ENCODE measurements at regions not wholly inside any gene's neighbourhood (a gene's known extent, or its start where the extent isn't known, plus 50 kb on each side); places are given as distances from the start of the nearest gene placed in this dataset.
A peak's percentile ranks its signal among the peaks of the same experiment; 100 is the strongest.
"Not testable (repeated sequence)": the region's sequence is repeated elsewhere in the genome, so short reads cannot be mapped to it uniquely, and the experiment has no call there.

DNA sequence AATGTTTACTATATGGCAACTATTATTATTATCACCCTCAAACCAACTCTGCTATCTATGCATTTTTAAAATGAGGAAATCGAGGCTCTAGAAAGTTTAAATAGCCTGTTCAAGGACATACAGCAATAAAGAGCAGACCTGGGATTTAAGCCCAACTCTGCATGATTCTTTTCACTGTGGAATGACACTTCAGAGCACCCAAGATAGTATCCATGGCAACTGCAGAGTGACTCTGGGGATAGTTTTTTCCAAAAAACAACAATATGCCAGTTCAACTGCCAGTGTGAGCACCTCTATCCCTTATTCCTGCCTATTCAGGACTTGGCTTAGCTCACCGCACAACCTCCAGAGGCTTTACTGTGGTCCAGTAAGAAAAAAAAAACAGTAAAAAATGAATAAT is 293.9 kb downstream of the BRINP2 start:
- no peak for DNase-seq

DNA sequence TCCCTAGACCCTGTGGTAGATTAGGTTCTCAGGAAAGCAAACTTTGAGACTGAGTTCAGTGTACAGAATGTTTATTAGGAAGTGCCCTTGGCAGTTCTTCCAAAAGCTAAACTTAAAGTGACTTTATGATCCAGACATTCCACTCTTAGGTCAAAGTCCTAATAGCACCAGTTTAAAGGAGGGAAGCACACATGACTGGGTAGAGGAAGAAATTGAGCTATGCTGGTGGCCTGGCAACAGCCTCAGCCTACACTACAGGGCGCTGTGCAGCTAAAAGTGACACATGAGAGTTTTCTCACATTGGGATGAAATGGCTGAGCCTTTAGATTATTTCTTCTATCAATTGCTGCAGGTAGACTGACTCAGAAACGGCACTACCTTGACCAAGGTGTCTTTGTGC is 280.4 kb downstream of the BRINP2 start:
- no peak for DNase-seq

DNA sequence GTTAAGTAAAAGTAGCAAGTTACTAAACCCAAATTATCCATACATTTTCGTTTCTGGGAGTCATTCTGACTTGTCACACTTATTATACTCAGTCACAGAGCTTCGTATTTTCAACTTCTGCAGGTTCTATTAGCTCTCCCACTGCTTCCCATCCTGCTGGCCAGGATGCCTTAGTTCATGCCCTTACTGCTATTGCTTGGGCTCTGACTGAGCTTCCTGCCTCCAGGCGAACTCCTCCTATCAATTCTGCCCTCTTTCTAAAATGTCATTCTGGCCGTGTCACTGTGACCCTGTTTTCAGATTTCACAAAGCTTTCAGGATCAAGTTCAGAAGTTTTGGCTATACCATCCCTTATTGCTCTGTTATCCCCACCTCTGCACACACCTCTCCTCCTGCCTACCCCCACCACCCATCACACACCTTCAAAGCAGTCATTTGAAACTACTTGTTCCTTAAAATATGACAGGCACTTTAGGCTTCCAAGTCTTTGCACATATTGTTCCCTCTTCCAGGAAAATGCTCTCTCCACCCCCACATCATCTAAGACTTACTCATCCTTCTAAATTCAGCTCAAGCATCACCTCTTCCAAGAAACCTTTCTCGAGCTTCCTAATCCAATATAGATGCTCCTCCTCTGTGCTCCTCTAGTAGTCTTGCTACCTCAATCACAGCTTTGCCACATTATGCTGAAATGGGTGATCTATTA is 278.0 kb downstream of the BRINP2 start:
- no peak for DNase-seq

DNA sequence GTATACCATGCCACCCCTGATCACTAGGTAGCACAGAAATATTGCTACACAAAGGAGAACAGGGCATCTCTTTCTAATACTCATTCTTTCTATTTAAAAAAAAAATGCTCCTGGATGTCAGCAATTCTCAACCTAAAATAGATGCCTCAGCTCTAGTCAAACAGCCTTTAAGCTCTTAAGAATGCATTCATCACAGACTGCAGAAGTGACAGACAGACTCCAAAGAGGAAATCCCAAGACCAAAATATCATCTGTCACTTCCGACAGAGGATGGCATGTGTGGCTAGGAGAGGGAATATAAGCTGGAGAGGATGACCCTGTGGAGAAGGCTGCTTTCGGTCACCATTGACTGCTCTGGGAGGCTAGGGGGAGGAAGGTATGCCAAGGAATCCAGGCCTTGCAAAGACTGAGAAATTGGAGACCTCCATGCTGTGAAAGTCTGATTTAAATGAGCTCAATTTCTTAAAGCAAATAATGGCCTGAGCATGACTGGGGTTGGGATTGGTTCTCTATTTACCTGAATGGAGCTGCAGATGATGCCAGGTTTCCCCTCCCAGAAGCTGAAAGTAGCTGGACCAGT is 277.4 kb downstream of the BRINP2 start:
- no peak for DNase-seq

DNA sequence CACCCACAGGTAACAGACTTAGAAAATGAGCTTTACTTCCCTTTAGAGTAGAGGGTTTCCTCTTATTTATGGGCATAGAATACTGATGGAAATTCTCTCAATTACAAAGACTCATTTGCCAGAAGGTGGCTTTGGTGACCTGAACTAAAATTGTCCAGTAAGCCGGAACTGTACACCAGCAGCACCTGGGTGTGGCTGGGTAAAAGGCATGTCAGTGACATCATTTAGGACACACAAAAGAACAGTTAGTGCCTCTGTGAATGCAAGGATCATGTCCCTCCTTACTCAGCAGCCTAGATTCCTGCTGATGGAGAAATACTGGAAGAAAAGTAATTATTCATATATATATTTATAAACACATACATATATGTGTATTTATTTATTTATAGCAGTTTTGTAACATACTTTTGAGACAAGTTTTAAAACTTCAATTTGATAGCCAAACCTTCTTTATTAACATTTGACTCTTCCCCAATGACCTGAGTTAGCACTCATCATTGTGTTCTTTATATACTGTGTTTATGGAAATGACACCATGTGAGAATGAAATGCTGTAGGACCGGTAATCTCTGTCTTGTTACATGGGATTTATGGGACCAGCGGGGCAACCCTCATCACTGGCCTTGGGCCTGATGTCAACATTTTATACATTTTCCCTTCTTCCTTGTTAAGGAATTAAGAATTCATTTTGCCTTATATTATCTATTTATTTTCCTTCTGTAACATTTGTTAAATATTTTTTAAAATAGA is 274.4 kb downstream of the BRINP2 start:
- no peak for DNase-seq

DNA sequence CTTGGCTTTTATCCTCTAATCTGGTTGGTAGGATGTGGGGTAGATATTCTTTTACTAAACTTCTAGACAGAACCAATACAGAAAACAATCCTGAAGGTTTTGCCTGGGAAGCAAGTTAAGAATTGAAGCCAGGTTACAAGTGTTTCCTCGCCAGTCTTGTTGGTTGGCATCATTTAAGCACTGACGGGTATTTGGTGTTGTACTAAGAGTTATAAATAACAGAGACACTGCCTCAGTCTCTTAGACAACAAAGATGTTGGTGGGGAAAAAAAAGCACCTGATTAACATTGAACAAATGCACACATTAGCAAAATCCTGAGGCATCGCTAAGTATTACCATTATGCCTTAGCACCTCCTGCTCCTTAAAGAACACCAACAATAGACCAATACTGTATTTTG is 272.2 kb downstream of the BRINP2 start:
- no peak for DNase-seq

DNA sequence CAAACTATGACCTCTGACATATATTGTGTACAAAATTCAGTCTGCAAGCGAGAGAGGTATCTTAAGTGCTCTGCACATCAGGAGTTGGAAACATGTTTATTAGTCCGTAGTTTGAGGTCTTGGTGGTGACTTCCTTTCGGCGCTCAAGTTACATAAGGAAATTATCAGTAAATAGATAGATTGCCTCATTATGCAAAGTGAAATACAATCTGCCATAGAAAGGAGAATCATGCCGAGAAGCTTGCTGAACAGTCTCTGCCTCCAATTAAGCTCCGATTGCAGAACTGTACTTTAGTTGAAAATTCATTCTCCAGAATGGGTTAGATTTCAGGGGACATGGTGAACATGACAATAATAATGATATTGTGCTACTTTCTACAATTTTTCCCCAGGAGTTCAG is 271.8 kb downstream of the BRINP2 start:
- no peak for DNase-seq

DNA sequence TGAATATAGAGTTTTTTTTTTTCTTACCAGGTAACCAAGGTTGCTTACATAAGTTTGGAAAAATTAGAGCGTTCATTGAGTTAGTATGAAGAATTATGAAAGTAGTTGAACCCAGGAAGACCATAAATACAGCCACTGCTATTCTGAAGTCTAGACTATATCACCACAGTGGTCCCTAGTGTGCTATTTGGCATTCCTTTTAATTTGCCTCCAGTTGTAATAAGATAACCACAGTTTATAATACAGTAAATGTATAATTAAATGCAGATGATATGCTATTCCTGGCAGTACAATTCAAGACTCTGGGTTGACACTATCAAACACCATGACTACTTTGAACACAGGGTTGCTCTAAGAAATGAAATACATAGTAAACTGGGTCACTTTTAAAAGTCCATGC is 270.5 kb downstream of the BRINP2 start:
- no peak for DNase-seq

DNA sequence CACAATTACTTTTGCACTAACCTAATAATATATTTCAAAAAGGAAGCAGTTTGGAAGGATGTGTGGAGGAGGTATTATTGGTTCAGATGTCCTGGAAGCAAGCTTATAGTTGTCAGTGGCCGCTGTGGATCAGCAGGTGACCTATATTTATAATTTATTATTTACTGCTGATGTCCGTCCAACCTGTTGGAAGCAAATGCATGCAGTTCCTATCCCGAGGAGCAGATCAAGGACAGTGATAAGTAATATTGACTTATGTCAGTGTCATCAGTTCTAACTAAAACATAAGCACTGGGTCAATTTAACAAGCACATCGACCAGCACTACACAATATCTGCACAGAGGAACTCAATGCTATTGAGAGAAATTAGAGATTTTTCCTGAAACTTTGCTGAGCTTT is 270.1 kb downstream of the BRINP2 start:
- no peak for DNase-seq

DNA sequence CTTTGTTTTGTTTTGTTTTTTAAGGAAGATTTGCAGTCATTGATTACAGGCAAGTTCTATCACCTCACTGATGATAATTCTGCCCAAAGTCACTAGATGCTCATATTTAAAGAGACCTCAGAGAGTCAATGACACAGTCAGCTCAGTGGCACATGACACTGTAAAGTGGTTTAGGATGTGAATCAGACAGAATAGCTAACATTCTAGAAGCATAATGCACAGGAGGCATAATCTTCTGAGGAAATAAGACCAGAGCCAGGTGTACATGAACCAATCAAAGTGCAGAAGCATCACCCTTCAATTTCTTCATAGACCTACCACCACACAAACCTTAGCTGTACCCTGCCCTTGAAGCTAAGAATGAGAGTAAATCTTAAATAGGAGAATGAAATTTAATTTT is 268.5 kb downstream of the BRINP2 start:
- DNase-seq = no peak

DNA sequence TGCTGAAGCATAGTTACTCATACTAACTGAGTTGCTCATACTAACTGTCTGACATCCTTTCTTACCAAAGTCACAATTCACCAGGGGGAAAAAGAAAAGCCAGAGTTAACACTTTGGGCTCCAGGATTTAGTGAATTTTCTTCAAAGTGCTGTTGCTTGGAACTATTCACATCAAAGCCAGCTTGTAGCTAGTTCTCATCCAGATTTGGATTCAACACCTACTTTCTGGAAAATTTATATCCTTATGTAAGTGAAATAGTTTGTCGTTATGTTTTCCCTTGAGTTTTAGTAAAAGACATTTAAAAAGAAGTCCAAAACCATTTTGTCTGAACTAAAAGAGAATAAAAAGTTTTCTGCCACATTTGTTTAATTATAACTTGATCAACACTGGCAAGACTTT is 264.6 kb downstream of the BRINP2 start:
- no peak for DNase-seq

DNA sequence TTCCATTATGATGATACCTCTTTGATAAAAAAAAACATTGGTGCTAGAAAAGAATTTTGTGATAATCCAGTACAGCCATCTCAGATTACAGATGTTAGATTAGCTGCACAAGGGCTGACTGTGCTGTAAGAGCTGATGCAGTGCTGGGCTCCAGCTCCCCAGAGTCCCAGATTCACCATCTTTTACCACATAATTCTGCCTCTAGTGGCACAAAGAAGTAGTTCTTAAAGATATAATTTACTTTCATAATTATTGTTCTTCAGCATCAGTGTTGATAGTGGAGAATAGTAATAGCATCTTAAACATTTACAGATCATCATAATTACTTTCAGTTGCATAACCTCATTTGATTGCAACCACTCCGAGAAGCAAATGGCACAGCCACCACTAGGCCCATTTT is 262.1 kb downstream of the BRINP2 start:
- DNase-seq = no peak

DNA sequence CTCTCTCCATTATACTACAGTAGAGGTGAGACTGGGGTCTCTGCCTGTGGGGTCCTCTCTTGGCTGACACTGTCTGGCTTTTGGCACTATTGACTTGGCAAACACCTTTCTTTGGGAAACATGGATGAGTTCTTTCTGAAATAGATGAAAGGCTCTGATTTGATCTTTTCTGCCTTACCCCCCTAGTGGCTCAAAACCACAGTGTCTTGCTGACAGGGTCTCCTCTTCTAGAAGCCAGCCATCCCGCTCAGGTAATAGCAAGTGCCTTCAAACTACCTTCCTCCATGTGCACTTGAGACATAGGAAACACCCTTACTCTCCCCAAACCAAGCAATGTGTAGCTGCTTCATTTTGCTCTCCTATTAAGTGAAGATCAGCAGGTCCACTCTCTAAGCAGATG is 260.4 kb downstream of the BRINP2 start:
- no peak for DNase-seq

DNA sequence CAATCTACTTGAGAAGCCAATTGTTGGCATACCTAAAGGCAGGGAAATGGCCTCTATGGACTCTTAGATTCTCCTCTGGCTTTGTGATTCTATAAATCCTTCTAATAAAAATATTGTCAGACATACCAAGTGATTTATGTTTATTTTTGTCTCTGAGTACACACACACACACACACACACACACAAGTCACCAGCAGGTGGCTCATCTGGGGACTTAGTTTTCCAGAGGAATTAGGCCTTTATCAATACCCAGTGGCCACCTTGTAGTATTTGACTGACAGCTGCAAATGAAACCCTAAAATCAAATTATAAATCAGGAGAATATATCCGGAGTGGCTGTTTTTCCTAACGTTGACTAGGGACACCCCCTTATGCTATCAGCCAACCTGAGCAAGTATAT is 258.5 kb downstream of the BRINP2 start:
- no peak for DNase-seq

DNA sequence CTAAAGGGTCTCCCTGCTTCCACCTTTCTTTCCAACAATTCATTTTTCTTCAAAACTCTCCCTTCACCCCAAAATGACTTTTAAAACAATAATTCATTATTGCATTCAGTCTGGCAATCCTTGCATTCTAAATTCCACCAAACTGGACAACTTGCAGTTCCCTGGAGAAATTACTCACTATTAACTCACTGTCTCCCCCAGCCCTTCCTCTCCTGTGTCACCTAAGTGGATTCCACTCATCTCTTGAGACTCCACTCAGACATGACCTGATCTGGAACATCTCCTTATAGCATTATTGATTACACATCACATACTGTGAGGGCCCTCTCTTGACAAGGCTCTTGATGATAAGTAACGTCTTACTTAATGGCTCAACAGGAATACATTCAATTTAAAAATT is 257.1 kb downstream of the BRINP2 start:
- DNase-seq = no peak

DNA sequence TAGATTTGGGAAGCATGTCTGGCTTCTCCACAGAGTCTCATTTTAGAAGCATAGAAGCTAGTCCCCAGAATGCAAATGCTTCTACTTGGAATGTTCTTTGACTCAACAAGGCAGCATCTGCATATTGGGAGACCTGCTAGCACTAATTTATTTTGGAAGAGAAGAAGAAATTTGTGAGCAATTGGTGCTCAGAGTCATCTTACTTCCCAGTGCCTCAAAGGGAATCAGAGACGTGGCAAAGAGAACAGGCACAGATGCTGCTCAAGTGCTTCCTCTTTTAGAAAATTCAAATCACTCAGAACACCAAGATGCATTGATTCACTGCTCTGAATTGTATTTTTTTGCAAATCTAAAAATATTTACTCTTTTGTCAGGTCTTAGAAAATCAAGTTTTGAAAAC is 255.7 kb downstream of the BRINP2 start:
- DNase-seq = no peak

DNA sequence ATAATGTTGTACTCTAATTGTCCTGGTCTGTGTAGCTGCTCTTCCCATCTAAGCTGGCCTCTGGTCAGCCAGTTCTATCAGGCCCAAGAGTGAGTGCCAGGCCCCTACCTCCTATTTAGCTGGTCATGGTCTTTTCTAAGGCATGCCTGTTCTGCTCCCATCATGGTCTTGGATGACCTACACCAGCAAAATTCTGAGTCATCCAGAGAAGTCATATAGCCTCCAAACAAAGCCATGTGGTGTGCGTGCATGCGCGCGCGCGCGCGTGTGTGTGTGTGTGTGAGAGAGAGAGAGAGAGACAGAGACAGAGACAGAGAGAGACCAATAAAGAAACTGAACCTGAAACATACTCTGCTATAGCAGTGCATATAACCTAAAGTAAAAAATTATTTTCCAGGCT is 254.4 kb downstream of the BRINP2 start:
- no peak for DNase-seq

DNA sequence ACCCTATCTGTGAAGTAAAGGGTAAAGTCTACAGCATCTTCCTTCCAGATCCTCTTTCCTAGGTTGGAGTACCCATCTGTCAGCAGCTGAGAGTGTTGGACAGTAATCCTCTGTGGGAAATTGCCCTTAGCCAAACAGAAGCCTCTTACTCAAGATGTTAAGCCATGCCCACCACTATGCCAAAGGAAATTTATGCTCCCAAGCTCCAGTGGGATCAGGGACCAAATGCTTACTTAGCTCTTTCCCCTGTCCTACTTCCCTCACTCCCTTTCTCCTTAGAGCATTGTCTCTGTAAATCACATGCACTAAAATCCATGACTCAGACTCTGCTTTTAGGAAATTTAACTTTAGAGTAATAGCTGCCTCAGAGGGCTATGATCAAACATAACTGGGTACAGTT is 254.0 kb downstream of the BRINP2 start:
- DNase-seq = no peak

DNA sequence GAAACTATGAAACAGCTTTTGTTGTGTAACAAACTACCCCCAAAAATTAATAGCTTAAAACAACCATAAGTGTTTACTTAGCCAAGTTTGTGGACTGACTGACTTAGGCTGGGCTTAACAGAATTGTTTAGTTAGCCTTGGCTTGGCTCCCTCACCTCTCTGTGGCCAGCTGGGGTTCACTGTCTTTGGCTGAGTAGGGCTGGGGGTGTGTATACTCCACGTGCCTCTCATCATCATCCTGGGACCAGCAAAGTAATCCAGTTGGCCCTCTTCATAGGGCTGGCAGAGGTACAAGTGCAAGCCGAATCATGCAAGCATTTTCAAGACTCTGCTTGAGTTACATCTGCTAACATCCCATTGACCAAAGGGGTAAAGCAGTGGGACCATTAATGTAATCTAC is 252.3 kb downstream of the BRINP2 start:
- peak; percentile 41 for DNase-seq

DNA sequence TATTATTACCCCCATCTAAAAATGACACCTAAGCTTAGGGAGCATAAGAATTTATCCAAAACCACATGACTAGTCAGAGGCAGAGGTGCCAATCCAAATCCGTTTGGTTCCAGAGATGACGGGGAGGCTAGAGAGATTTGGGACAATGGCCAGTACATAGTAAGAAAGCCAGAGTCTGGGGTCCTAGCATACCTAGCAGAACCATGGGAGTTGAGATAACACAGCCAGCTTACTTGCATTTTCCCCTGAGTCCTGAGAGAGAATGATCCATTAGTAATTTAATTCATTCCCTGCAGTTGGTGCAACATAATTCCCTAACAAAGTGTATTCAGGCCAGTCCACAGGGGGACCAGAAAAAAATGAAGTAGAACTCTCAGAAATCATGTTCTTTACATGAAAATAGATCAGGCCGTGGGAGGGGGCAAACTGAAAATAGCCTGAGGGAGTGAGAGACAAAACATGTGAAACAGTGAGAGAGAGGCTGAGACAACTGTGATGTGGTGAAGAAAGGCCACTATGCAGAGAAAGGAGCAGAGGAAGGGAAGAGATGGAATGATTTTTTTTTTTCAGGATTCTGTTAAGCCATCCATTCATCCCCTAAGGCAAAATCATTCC is 243.3 kb downstream of the BRINP2 start:
- no peak for DNase-seq

DNA sequence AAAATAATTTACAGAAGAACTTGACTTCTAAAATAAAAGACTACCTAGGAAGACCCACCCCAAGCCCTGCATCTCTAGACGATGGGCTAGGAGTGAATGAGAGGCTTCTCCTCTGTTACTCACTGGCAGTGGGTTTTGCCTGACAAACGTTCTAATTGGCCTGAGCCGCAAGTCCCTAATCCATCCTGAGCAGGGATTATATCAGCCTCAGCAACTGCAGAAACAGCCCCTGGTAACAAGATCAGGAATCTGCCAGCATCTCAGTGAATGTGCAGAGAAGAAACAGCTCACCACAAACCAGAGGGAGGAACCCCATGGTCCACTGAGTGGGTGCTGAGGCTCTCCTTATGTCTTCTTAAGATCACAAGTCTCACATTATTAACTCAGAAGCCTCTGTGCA is 240.6 kb downstream of the BRINP2 start:
- DNase-seq = no peak

DNA sequence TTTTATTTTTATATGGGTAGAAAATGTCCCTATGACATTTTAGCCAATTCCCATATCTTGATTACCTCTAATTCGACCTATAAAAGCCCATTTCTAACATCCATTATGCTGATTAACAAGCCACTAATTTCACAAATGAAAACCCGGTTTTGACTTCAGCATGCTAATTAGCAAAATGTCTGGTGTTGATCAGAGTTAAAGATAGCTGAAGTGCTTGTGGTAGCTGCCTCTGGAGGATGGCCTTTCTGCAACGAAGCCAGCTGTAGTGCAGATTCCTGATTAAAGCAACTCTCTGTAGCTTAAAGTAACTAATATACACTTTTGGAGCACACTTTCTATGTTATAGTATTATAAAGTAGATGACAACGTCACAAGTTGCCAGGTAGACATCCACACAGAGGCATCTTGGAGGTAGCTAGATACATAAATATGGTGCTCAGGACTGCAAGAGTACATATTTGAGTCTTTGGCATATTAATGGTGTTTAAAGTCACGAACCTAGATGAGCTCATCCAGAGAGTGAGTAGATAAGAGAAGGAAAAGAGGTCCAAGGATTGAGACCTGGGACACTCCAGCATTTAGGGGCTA is 239.5 kb downstream of the BRINP2 start:
- no peak for DNase-seq

DNA sequence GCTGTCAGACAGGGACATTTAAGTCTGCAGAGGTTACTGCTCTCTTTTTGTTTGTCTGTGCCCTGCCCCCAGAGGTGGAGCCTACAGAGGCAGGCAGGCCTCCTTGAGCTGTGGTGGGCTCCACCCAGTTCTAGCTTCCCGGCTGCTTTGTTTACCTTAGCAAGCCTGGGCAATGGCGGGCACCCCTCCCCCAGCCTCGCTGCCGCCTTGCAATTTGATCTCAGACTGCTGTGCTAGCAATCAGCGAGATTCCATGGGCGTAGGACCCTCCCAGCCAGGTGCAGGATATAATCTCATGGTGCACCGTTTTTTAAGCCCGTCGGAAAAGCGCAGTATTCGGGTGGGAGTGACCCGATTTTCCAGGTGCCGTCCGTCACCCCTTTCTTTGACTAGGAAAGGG is 235.6 kb downstream of the BRINP2 start:
- not testable (repeated sequence) for DNase-seq

DNA sequence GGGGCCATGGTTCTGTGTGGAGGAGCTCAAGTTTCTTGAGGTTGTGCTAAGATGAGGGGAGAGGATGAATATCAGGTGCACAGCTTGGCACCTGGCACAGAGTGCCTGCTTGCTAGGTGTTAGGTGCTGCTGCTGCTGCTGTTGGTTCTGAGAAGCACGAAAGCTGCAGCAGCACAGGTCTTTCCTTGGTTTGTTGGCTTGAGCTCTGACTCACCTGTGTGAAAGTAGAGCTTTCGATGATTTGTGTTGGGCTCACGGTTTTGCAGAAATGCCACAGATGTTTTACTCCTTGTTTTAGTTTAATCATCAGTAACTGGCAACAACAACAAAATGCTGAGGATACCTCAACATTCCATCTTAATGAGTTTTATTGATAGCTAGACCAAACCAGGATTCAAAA is 221.6 kb downstream of the BRINP2 start:
- DNase-seq = no peak
